Esophagus (tissue), 2 donors: ENCODE measurements at regions not wholly inside any gene's neighbourhood (a gene's known extent, or its start where the extent isn't known, plus 50 kb on each side); places are given as distances from the start of the nearest gene placed in this dataset.

Source experiments
- H3K27ac ChIP-seq, 2 donors: one replicate each; pipeline ENCODE4 v1.5.1; 2013; ENCODE audit warnings: low read depth in 2 of 2, mild to moderate bottlenecking in 2 of 2, inconsistent platforms in 1 of 2, low read length in 1 of 2, moderate library complexity in 1 of 2
- H3K27me3 ChIP-seq, 2 donors: one replicate each; pipeline ENCODE4 v1.6.1; 2013; ENCODE audit warnings: low read length in 2 of 2, control low read depth in 1 of 2, mild to moderate bottlenecking in 1 of 2; ENCODE audit not compliant: insufficient read depth in 2 of 2, control insufficient read depth in 1 of 2
- H3K36me3 ChIP-seq, 2 donors: one replicate each; pipeline ENCODE4 v1.6.1; 2013; ENCODE audit warnings: low read length in 1 of 2; ENCODE audit not compliant: control insufficient read depth in 2 of 2, insufficient read depth in 2 of 2
- H3K4me1 ChIP-seq, 2 donors: one replicate each; pipeline ENCODE4 v1.6.1; 2013; ENCODE audit warnings: low read length in 1 of 2; ENCODE audit not compliant: control insufficient read depth in 2 of 2, insufficient read depth in 2 of 2
- H3K4me3 ChIP-seq, 2 donors: one replicate each; pipeline ENCODE4 v1.5.1; 2013; ENCODE audit warnings: low read length in 2 of 2, mild to moderate bottlenecking in 2 of 2, low read depth in 1 of 2, moderate library complexity in 1 of 2
- H3K9me3 ChIP-seq, 2 donors: one replicate each; pipeline ENCODE4 v1.6.1; 2013; ENCODE audit warnings: mild to moderate bottlenecking in 2 of 2, low read depth in 1 of 2, low read length in 1 of 2, moderate library complexity in 1 of 2; ENCODE audit not compliant: control insufficient read depth in 2 of 2, insufficient read depth in 1 of 2
- WGBS, 2 donors: extraction: QIAGEN DNeasy Blood & Tissue Kit; methylation state at CpG; one replicate each; pipeline ENCODE4 v1.1.7; 2013; 5-methylcytosine and 5-hydroxymethylcytosine counted together
- donor health status: healthy with polysubstance abuse.
- donor health status: Bipolar disorder and iron deficiency.

- Histone ChIP-seq H3K27me3 (no peaks in the 10 kb centered on the region), H3K4me1 (no peaks in the 10 kb centered on the region), H3K4me3 (no peak overlapping the region), H3K36me3 (no peaks in the 10 kb centered on the region), H3K9me3 (no peaks in the 10 kb centered on the region), H3K27ac (no peak overlapping the region)
- WGBS, 2 donors, result 26 to 31% methylated on average over 1 of the region's 1 CpG
Observed at GRCh38 chr10:52662256-52662655, 110.3 kb downstream of the MBL2 start.

GRCh38 chr10:52663161-52663560 is 109.4 kb downstream of the MBL2 start:
- no peaks in the 10 kb centered on the region for H3K27me3 ChIP-seq
- H3K27ac ChIP-seq, result no peak overlapping the region
- no peaks in the 10 kb centered on the region for H3K9me3 ChIP-seq
- H3K36me3 ChIP-seq, result no peaks in the 10 kb centered on the region
- WGBS, 2 donors, result 83 to 85% methylated on average over 3 of the region's 3 CpGs
- no peak overlapping the region for H3K4me3 ChIP-seq
- no peaks in the 10 kb centered on the region for H3K4me1 ChIP-seq

- H3K27me3 ChIP-seq, result no peaks in the 10 kb centered on the region
- no peaks in the 10 kb centered on the region for H3K4me1 ChIP-seq
- no peaks in the 10 kb centered on the region for H3K36me3 ChIP-seq
- WGBS, 2 donors, result 73 to 78% methylated on average over 3 of the region's 3 CpGs
- no peak overlapping the region for H3K27ac ChIP-seq
- no peak overlapping the region for H3K4me3 ChIP-seq
- H3K9me3 ChIP-seq, result no peaks in the 10 kb centered on the region
Observed at GRCh38 chr10:52664629-52665028, 108.0 kb downstream of the MBL2 start.

GRCh38 chr10:52665821-52666220 is 106.8 kb downstream of the MBL2 start:
- no peaks in the 10 kb centered on the region for H3K4me1 ChIP-seq
- no peaks in the 10 kb centered on the region for H3K36me3 ChIP-seq
- no peak overlapping the region for H3K27ac ChIP-seq
- 88 to 89% methylated on average over 1 of the region's 1 CpG for WGBS, 2 donors
- H3K27me3 ChIP-seq, result no peaks in the 10 kb centered on the region
- H3K9me3 ChIP-seq, result no peaks in the 10 kb centered on the region
- no peak overlapping the region for H3K4me3 ChIP-seq

GRCh38 chr10:52666931-52667330 is 105.7 kb downstream of the MBL2 start:
- 71 to 80% methylated on average over 1 of the region's 1 CpG for WGBS, 2 donors

GRCh38 chr10:52668024-52668423 is 104.6 kb downstream of the MBL2 start:
- 56 to 79% methylated on average over 2 of the region's 2 CpGs for WGBS, 2 donors
- Histone ChIP-seq H3K36me3 (no peaks in the 10 kb centered on the region), H3K4me1 (no peaks in the 10 kb centered on the region), H3K9me3 (no peaks in the 10 kb centered on the region), H3K27ac (no peak overlapping the region), H3K4me3 (no peak overlapping the region), H3K27me3 (no peaks in the 10 kb centered on the region)

More at GRCh38 chr10:52666931-52667330, 105.7 kb downstream of the MBL2 start:
- Histone ChIP-seq H3K9me3 (no peaks in the 10 kb centered on the region), H3K27me3 (no peaks in the 10 kb centered on the region), H3K27ac (no peak overlapping the region), H3K4me1 (no peaks in the 10 kb centered on the region), H3K4me3 (no peak overlapping the region), H3K36me3 (no peaks in the 10 kb centered on the region)

GRCh38 chr10:52672880-52673279 is 99.7 kb downstream of the MBL2 start:
- Histone ChIP-seq H3K4me3 (no peak overlapping the region), H3K9me3 (no peaks in the 10 kb centered on the region), H3K36me3 (no peaks in the 10 kb centered on the region), H3K4me1 (no peaks in the 10 kb centered on the region), H3K27me3 (no peaks in the 10 kb centered on the region), H3K27ac (no peak overlapping the region)
- 76 to 83% methylated on average over 1 of the region's 1 CpG for WGBS, 2 donors

- Histone ChIP-seq H3K4me3 (no peak overlapping the region), H3K27ac (no peak overlapping the region), H3K9me3 (no peaks in the 10 kb centered on the region), H3K36me3 (no peaks in the 10 kb centered on the region), H3K4me1 (no peaks in the 10 kb centered on the region), H3K27me3 (no peaks in the 10 kb centered on the region)
- WGBS, 2 donors, result 85 to 88% methylated on average over 2 of the region's 2 CpGs
Observed at GRCh38 chr10:52673468-52673867, 99.1 kb downstream of the MBL2 start.

- Histone ChIP-seq H3K4me1 (no peaks in the 10 kb centered on the region), H3K36me3 (no peaks in the 10 kb centered on the region), H3K27me3 (no peaks in the 10 kb centered on the region), H3K4me3 (no peak overlapping the region), H3K9me3 (no peaks in the 10 kb centered on the region), H3K27ac (no peak overlapping the region)
Observed at GRCh38 chr10:52674474-52674873, 98.1 kb downstream of the MBL2 start.

- H3K9me3 ChIP-seq, result no peaks in the 10 kb centered on the region
- no peak overlapping the region for H3K4me3 ChIP-seq
- no peaks in the 10 kb centered on the region for H3K27me3 ChIP-seq
- H3K27ac ChIP-seq, result no peak overlapping the region
- WGBS, 2 donors, result 79 to 83% methylated on average over 1 of the region's 1 CpG
- no peaks in the 10 kb centered on the region for H3K36me3 ChIP-seq
- H3K4me1 ChIP-seq, result no peaks in the 10 kb centered on the region
Observed at GRCh38 chr10:52677086-52677485, 95.5 kb downstream of the MBL2 start.
